Astrocyte of the spinal cord (primary cell): ENCODE measurements at regions not wholly inside any gene's neighbourhood (a gene's known extent, or its start where the extent isn't known, plus 50 kb on each side); places are given as distances from the start of the nearest gene placed in this dataset.

Experiments
- DNase-seq: peaks from one replicate; pipeline ENCODE4 v3.0.0; 2011; ENCODE audit warnings: low read depth, low spot score
- H3K4me3 ChIP-seq: 2 replicates; pipeline ENCODE4 v1.5.1; 2011; ENCODE audit warnings: low read depth, mild to moderate bottlenecking, low read length, moderate library complexity
- CTCF ChIP-seq: IDR thresholded peaks from 2 replicates; pipeline ENCODE4 v1.5.1; 2012; ENCODE audit warnings: low read depth, mild to moderate bottlenecking, low read length, inconsistent platforms
- in situ Hi-C: cut with HindIII; loops from 2 replicates; pipeline ENCODE4 v1.10.0; 2017; ENCODE audit warnings: low sequenced_read_pairs

GRCh38 chr4:82231806-82232205, 142.0 kb downstream of the HNRNPD start:
- DNase-seq, result no peak
- TF ChIP-seq CTCF, result no peak
- in situ Hi-C loops, result no loop called here
- H3K4me3 ChIP-seq, result no peak overlapping the region

GRCh38 chr4:82230306-82230705, 143.5 kb downstream of the HNRNPD start:
- no peak overlapping the region for H3K4me3 ChIP-seq
- DNase-seq, result no peak
- in situ Hi-C loops, result no loop called here
- TF ChIP-seq CTCF, result no peak

- in situ Hi-C loops, result no loop called here
- no peak overlapping the region for H3K4me3 ChIP-seq
- DNase-seq, result no peak
- no peak for TF ChIP-seq CTCF
These were observed 148.8 kb downstream of the HNRNPD start for GRCh38 chr4:82225030-82225429.

- in situ Hi-C loops, result no loop called here
- H3K4me3 ChIP-seq, result no peak overlapping the region
- no peak for DNase-seq
- TF ChIP-seq CTCF, result no peak
These were observed 150.1 kb downstream of the HNRNPD start for GRCh38 chr4:82223715-82224114.

- no peak for TF ChIP-seq CTCF
- in situ Hi-C loops, result no loop called here
These were observed 154.4 kb downstream of the HNRNPD start for GRCh38 chr4:82219346-82219745.

GRCh38 chr4:82217986-82218715, 155.6 kb downstream of the HNRNPD start:
- H3K4me3 ChIP-seq, result no peak overlapping the region
- TF ChIP-seq CTCF, result peak; percentile 43
- DNase-seq, result no peak
- in situ Hi-C loops, result no loop called here

More at GRCh38 chr4:82219346-82219745, 154.4 kb downstream of the HNRNPD start:
- no peak for DNase-seq
- H3K4me3 ChIP-seq, result no peak overlapping the region

- no peak for TF ChIP-seq CTCF
- H3K4me3 ChIP-seq, result no peak overlapping the region
- in situ Hi-C loops, result no loop called here
- DNase-seq, result no peak
These were observed 157.6 kb downstream of the HNRNPD start for GRCh38 chr4:82216219-82216618.
